Glomerular visceral epithelial cell (primary cell): ENCODE measurements at regions not wholly inside any gene's neighbourhood (a gene's known extent, or its start where the extent isn't known, plus 50 kb on each side); places are given as distances from the start of the nearest gene placed in this dataset.

Experiments used
- DNase-seq: peaks from one replicate; pipeline ENCODE4 v3.0.0-alpha.2; 2016; ENCODE audit errors: extremely low spot score

GRCh38 chr2:16332681-16333557, 332.7 kb downstream of the CYRIA start:
- no peak for DNase-seq

GRCh38 chr2:16331772-16332171, 333.9 kb downstream of the CYRIA start:
- no peak for DNase-seq

GRCh38 chr2:16330982-16331381, 334.7 kb downstream of the CYRIA start:
- DNase-seq = no peak

DNA sequence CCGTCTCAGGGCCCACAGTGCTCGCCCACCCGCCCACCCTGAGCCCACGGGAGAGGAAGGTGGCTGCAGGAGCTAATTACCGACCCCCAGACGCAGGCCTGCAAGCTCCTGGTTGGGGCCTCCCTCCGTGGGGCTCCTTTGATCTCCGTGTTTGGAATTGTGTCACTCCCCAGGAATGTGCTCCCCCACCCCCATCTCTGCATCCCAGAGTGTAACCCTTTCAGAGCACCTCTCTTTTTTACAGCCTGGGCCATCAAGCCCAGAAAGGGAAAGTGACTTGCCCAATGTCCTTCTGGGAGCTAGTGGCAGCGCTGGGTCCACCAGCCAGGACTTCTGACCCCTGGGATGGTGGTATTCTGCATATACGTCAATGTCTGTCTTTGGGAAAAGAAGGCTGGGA, 335.1 kb downstream of the CYRIA start:
- no peak for DNase-seq

- no peak for DNase-seq
Measured at GRCh38 chr2:16330012-16330411, 335.6 kb downstream of the CYRIA start.

- DNase-seq = no peak
Measured at GRCh38 chr2:16329421-16329820, 336.2 kb downstream of the CYRIA start.

GRCh38 chr2:16328521-16329190, 337.0 kb downstream of the CYRIA start:
- no peak for DNase-seq

DNA sequence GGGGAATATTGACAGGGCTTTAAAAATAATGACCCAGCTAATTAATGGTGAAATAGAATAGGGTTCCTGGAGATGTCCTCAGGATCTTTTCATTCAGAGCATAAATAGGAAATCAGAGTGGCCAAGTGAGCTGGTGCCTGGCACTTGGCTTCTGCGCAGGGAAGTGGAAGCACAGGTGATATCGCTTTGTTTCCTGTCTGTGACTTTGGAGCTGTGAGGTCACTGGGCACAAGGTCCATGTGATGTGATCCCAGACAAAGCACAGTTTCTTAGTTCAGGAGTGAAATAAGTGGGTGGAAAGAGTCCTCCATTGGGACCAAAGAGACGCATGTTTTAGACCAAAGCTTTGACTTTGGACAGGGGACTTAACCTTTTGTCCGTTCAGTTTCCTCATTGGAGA, 338.3 kb downstream of the CYRIA start:
- DNase-seq = no peak

- no peak for DNase-seq
Measured at GRCh38 chr2:16326711-16327300, 338.8 kb downstream of the CYRIA start.

GRCh38 chr2:16325976-16326510, 339.6 kb downstream of the CYRIA start:
- DNase-seq = no peak

DNA sequence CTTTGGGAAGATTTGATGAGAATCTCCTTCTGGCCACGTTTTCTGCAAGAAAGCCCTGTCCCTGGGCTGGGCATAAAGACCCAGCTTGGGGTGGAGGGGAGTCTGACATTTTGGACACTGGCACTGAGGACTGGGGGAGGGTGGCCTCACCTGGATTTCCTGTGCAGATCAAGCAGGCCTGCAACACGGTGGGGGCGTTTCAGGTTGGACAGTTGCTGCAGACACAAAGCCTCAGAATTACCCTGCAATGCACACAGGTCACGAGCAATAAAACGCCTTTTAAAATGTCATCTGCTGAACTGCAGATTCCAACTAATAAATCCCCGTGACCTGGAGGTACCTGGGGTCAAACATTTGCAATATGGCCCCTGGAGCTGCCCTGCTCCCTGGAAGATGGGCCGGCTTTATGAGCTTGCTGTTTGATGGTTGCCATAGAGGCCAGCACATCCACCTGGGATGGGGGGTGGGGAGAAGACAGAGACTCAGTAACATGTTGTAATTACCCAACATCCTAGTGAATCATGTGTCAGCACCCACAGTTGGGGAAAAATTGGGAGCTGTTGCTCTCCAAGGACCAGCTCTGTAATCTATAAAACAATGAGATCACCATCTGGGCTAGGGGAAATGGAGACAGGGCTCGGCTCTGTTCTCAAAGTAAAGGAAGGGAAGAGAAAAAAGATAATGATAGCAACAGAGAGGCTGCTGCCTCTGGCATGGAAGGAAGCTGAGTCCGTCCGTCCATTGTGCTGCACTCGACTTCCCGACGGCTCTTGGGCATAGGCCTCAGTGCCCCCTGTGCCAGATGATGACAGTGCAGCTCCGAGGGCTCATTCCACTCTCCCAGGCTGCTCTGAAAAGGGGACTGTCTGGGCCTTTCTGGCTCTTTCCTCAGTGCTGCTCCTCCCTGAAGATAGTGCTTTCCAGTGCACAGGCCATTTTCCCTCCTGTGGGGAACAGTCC, 340.3 kb downstream of the CYRIA start:
- DNase-seq = no peak

GRCh38 chr2:16324544-16324937, 341.1 kb downstream of the CYRIA start:
- no peak for DNase-seq

GRCh38 chr2:16323551-16324543, 341.8 kb downstream of the CYRIA start:
- DNase-seq = no peak

GRCh38 chr2:16323126-16323520, 342.5 kb downstream of the CYRIA start:
- no peak for DNase-seq

DNA sequence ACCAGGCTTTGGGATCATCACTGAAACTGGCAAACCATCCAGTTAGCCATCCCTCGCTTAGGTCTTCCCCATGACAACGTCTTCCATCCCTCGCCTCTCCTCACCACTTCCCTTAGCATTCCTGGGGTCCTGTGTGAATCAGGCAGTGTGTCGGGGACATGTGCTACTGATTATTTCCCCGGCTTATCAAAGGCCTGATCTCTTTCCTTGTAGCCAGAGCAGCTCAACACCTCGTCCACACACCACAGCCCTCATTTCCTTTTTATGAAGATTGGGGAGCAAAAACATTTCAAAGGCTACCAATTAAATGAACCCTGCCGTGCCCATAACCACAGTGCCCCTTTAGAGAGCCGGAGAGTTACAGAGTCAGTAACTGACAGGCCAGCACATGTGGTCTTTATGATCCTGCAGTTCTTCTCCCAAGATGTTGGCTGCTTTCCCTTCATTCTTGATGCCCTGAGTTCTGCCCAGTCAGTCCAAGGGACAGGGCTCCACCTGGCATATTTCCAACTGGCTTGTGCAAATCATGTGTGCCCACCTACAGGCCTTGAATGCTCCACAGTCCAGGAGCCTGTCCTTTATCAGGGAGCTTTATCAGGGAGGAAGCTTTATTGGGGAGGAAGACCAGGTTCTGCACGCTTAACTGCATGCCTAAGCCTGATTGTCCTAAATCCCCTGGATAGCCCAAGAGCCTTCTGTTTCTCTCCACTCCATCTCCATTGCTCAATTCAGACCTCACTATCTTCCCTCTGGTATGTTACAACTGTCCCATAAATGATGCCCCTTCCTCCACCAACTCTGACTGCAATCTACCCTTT, 343.1 kb downstream of the CYRIA start:
- no peak for DNase-seq

DNA sequence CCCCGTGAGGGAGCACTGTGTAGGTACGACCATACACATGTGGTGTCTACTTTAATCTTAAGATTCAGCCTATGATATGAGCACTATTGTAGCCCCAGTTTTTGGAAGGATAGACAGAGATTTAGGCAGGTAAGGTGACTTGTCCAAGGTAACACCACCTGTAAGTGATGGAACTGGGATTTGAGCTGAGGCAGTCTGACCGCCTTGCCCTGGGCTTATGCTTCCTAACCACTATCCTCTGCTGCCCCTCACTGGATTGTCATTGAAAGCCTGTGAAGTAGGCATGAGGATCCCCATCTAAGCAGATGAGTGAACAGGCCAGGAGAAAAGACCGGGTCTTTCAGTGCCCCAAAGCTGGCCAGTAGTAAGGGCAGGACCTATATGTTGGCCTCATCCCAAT, 343.8 kb downstream of the CYRIA start:
- DNase-seq = no peak

DNA sequence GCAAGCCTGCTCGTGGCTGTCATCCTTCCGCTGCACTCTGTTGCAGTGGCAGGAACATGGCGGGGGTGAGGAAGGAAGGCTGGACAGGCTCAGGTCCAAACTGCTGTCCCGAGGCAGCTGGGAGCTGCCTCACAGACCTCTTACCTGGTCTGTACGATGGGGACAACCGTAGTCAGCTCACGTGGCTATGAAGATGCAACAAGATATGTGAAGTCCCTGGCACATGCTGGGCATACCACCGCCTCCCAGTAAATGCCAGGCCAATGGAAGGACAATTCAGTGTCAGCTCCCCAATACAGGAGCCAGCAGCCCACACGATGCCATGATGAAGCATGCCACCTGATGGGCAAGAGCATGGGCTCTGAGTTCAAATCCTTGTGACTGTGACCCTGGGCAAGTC, 344.4 kb downstream of the CYRIA start:
- DNase-seq = no peak

DNA sequence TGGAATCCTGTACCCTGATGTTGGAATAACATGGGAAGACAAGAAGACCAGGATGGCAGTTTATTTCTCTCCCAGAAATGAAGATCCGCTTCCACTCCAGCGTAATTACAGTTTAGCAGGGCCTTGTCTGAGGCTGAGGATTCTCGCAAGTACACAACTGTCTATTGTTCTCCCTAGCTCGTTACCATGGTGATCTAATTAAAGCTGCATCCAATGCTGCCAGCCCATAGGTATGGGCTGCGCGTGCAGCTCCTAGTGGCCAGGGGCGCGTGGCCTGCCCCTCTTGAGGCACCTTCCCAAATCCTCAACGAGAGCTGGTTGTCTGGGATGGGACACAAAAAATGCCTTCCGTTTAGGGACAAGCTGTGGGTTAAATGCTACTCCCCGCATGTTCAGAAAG, 344.9 kb downstream of the CYRIA start:
- no peak for DNase-seq

DNA sequence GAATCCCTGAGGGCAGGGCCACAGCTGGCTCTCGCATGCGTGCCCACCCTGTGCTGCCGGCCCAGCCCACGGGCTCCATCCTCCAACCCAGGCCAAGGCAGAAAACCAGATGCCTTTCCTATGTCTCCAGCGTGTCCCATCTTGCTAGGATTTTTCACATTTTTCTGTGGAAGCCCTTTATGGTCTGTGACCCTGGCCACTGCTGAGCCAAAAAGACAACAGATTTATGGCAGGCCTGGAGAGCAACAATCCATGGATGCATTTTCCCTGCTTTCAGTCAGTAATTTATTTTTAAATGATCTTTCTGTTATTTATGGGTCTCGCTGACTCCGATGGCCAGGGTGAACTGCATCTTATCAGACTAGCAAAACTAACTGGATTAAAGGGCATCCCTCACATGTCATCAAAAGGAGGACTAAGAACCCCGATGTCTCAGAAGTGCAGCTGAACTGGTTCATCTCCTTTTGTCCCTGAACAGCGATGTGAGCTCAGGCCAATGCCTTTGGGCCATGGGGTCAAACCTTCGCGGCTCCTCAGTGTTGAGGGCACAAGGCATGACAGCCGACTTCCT, 346.0 kb downstream of the CYRIA start:
- DNase-seq = no peak
